ENCODE measurements at regions not wholly inside any gene's neighbourhood (a gene's known extent, or its start where the extent isn't known, plus 50 kb on each side); places are given as distances from the start of the nearest gene placed in this dataset.

GRCh38 chr15:56868170-56868569, 50.3 kb upstream of the TCF12 start:
- TF ChIP-seq REST (IDR thresholded peaks at IDR 0.05; ENCODE audit: low read depth), result no peak
- TF ChIP-seq RAD21 (IDR thresholded peaks at IDR 0.05; ENCODE audit: low read depth), result no peak
- TF ChIP-seq TCF12 (IDR thresholded peaks at IDR 0.05; ENCODE audit: low read depth), result no peak
- no peak for TF ChIP-seq USF1 (IDR thresholded peaks at IDR 0.05)
- TF ChIP-seq FOXM1 (IDR thresholded peaks at IDR 0.05; ENCODE audit: borderline replicate concordance, low read depth), result no peak
- no peak for TF ChIP-seq ZBTB7A (IDR thresholded peaks at IDR 0.05; ENCODE audit: low read depth)
- TF ChIP-seq EGR1 (IDR thresholded peaks at IDR 0.05), result no peak
- no peak for TF ChIP-seq EP300 (IDR thresholded peaks at IDR 0.05; ENCODE audit: borderline replicate concordance)
- TF ChIP-seq NFIC (IDR thresholded peaks at IDR 0.05), result no peak

- TF ChIP-seq MAX (IDR thresholded peaks at IDR 0.05) (no peak), TCF12 (IDR thresholded peaks at IDR 0.05; ENCODE audit: low read depth) (no peak), REST (IDR thresholded peaks at IDR 0.05; ENCODE audit: low read depth) (no peak), TEAD4 (IDR thresholded peaks at IDR 0.05) (no peak), CEBPB (IDR thresholded peaks at IDR 0.05) (no peak), YY1 (IDR thresholded peaks at IDR 0.05; ENCODE audit: low read depth) (no peak), TAF1 (IDR thresholded peaks at IDR 0.05; ENCODE audit: low read depth) (no peak), EP300 (IDR thresholded peaks at IDR 0.05; ENCODE audit: borderline replicate concordance) (no peak), CREB1 (IDR thresholded peaks at IDR 0.05; ENCODE audit: low read depth) (no peak), ZBTB7A (IDR thresholded peaks at IDR 0.05; ENCODE audit: low read depth) (no peak), RAD21 (IDR thresholded peaks at IDR 0.05; ENCODE audit: low read depth) (no peak), FOXM1 (IDR thresholded peaks at IDR 0.05; ENCODE audit: borderline replicate concordance, low read depth) (no peak), EGR1 (IDR thresholded peaks at IDR 0.05) (no peak)
Observed at GRCh38 chr15:56866803-56867202, 51.6 kb upstream of the TCF12 start.

- TF ChIP-seq FOXM1 (IDR thresholded peaks at IDR 0.05; ENCODE audit: borderline replicate concordance, low read depth), result no peak
- TF ChIP-seq TEAD4 (IDR thresholded peaks at IDR 0.05), result no peak
- no peak for TF ChIP-seq REST (IDR thresholded peaks at IDR 0.05; ENCODE audit: low read depth)
- no peak for TF ChIP-seq NFIC (IDR thresholded peaks at IDR 0.05)
- no peak for TF ChIP-seq CEBPB (IDR thresholded peaks at IDR 0.05)
- TF ChIP-seq TAF1 (IDR thresholded peaks at IDR 0.05; ENCODE audit: low read depth), result no peak
- no peak for TF ChIP-seq EGR1 (IDR thresholded peaks at IDR 0.05)
- no peak for TF ChIP-seq TCF12 (IDR thresholded peaks at IDR 0.05; ENCODE audit: low read depth)
- no peak for TF ChIP-seq RAD21 (IDR thresholded peaks at IDR 0.05; ENCODE audit: low read depth)
- TF ChIP-seq EP300 (IDR thresholded peaks at IDR 0.05; ENCODE audit: borderline replicate concordance), result no peak
- TF ChIP-seq MAX (IDR thresholded peaks at IDR 0.05), result no peak
- no peak for TF ChIP-seq USF1 (IDR thresholded peaks at IDR 0.05)
- TF ChIP-seq ZBTB7A (IDR thresholded peaks at IDR 0.05; ENCODE audit: low read depth), result no peak
- no peak for TF ChIP-seq CREB1 (IDR thresholded peaks at IDR 0.05; ENCODE audit: low read depth)
- TF ChIP-seq YY1 (IDR thresholded peaks at IDR 0.05; ENCODE audit: low read depth), result no peak
Observed at GRCh38 chr15:56857828-56858227, 60.6 kb upstream of the TCF12 start.

GRCh38 chr15:56856934-56857333, 61.5 kb upstream of the TCF12 start:
- TF ChIP-seq EGR1 (IDR thresholded peaks at IDR 0.05) (no peak), NFIC (IDR thresholded peaks at IDR 0.05) (no peak), CEBPB (IDR thresholded peaks at IDR 0.05) (no peak), RAD21 (IDR thresholded peaks at IDR 0.05; ENCODE audit: low read depth) (no peak), USF1 (IDR thresholded peaks at IDR 0.05) (no peak), ZBTB7A (IDR thresholded peaks at IDR 0.05; ENCODE audit: low read depth) (no peak), TAF1 (IDR thresholded peaks at IDR 0.05; ENCODE audit: low read depth) (no peak), FOXM1 (IDR thresholded peaks at IDR 0.05; ENCODE audit: borderline replicate concordance, low read depth) (no peak), CREB1 (IDR thresholded peaks at IDR 0.05; ENCODE audit: low read depth) (no peak), MAX (IDR thresholded peaks at IDR 0.05) (no peak), EP300 (IDR thresholded peaks at IDR 0.05; ENCODE audit: borderline replicate concordance) (no peak), REST (IDR thresholded peaks at IDR 0.05; ENCODE audit: low read depth) (no peak), TCF12 (IDR thresholded peaks at IDR 0.05; ENCODE audit: low read depth) (no peak), TEAD4 (IDR thresholded peaks at IDR 0.05) (no peak)
